Heart right ventricle (tissue), 16 donors: ENCODE measurements at regions not wholly inside any gene's neighbourhood (a gene's known extent, or its start where the extent isn't known, plus 50 kb on each side); places are given as distances from the start of the nearest gene placed in this dataset.

Experiments used
- ATAC-seq, 8 donors: fragments of 200-7000 bp; cut with Tn5 transposase; one replicate each; pipeline ENCODE4 v1.9.1; 2020; ENCODE audit warnings: mild to moderate bottlenecking in 8 of 8, moderate library complexity in 8 of 8, moderate number of reproducible peaks in 1 of 8
- DNase-seq, 2 donors: peaks; one replicate each; pipeline ENCODE4 v3.0.0-alpha.2; 2020
- H3K27ac ChIP-seq, 10 donors: fragments of 200-600 bp; sonication (generic) in 2 of 10; one replicate each; pipeline versions ENCODE4 v1.5.0 to v1.8.0; 2020 to 2022; ENCODE audit warnings: mild to moderate bottlenecking in 3 of 10
- H3K27me3 ChIP-seq, 7 donors: fragments of 200-600 bp; one replicate each; pipeline ENCODE4 v1.8.0; 2021 to 2022; ENCODE audit warnings: mild to moderate bottlenecking in 2 of 7
- H3K36me3 ChIP-seq, 9 donors: fragments of 200-600 bp; sonication (generic) in 1 of 9; one replicate each; pipeline versions ENCODE4 v1.5.0 to v1.8.0; 2020 to 2022; ENCODE audit warnings: mild to moderate bottlenecking in 2 of 9
- H3K4me1 ChIP-seq, 9 donors: fragments of 200-600 bp; sonication (generic) in 1 of 9; one replicate each; pipeline versions ENCODE4 v1.5.0 to v1.8.0; 2020 to 2022; ENCODE audit warnings: mild to moderate bottlenecking in 4 of 9
- H3K4me3 ChIP-seq, 10 donors: fragments of 200-600 bp; sonication (generic) in 2 of 10; one replicate each; pipeline versions ENCODE4 v1.5.0 to v1.8.0; 2020 to 2022; ENCODE audit warnings: mild to moderate bottlenecking in 7 of 10, moderate library complexity in 2 of 10
- H3K9me3 ChIP-seq, 11 donors: fragments of 200-600 bp in 10 of 11; sonication (generic) in 2 of 11; one replicate each; pipeline versions ENCODE4 v1.5.0 to v1.8.0; 2013 to 2022; ENCODE audit warnings: mild to moderate bottlenecking in 2 of 11, control low read depth in 1 of 11, moderate library complexity in 1 of 11
- CTCF ChIP-seq, 9 donors: fragments of 200-600 bp; sonication (generic) in 2 of 9; IDR thresholded peaks; one replicate each; pipeline versions ENCODE4 v1.5.0 to v1.8.0; 2021 to 2022; ENCODE audit warnings: antibody characterized with exemption in 9 of 9, mild to moderate bottlenecking in 5 of 9, moderate library complexity in 1 of 9
- WGBS, 2 donors: extraction: QIAGEN DNeasy Blood & Tissue Kit; methylation state at CpG; one replicate each; pipeline ENCODE4 v1.1.7; 2013; ENCODE audit warnings: inconsistent platforms in 1 of 2; 5-methylcytosine and 5-hydroxymethylcytosine counted together
- intact Hi-C, 10 donors: fragments of 100-400 bp; cut with DNase I; formaldehyde crosslinking; loops; one replicate each; pipeline versions ENCODE4 v1.11.1 to v1.14.2; 2022
- donor health status: Arrhythmogenic right ventricular cardiomyopathy.
- donor health status: ischemic (EF 13 %, LVEDD 7.1; RV severe dilation, severe dysfunction).
- donor health status: healthy with polysubstance abuse.
- donor health status: DM: no; HTN: yes; CAD: no.
- donor health status: DM: no; HTN: no; CAD: no.
- donor health status: ischemic (EF 25% LVEDD 6.9; RV normal size, moderate dysfunction).
- donor health status: ischemic (EF 25% LVEDD 5.7; RV mildly dilated, moderate dysfunction).
- donor health status: healthy.
- donor health status: DM: yes; HTN: yes; CAD: no.
- donor health status: Ischemic cardiomyopathy.
- donor health status: ischemic (EF 35%, LVEDD 5.7; RV mildly dilated, moderate dysfunction).
- donor health status: nonischemic (EF 11% LVEDD 7.7; RV severe dilation, severe dysfunction).
- donor health status: DM: yes; HTN: yes; CAD: no.
- donor health status: PGD.
- donor health status: ischemic (EF 29% LVEDD 5.4; RV normal size, mild dysfunction).
- donor health status: nonischemic (EF 23%, LVEDD 6.1; RV moderate dilation, normal function).

- no peak for TF ChIP-seq CTCF (IDR thresholded peaks at IDR 0.05)
- H3K9me3 ChIP-seq = peaks cover 0 to 3% (median 0%) of the 10 kb centered on the region in 11 donors
- intact Hi-C loops = no loop called here
- 65 to 72% methylated on average over 3 of the region's 3 CpGs for WGBS, 2 donors
- H3K36me3 ChIP-seq = no peaks in the 10 kb centered on the region
- no peak for DNase-seq
- no peak for ATAC-seq
- H3K27me3 ChIP-seq = no peaks in the 10 kb centered on the region
- H3K27ac ChIP-seq = no peak overlapping the region
- H3K4me1 ChIP-seq = no peaks in the 10 kb centered on the region
- no peak overlapping the region for H3K4me3 ChIP-seq
Measured at GRCh38 chr9:3014178-3014577, 170.3 kb upstream of the PUM3 start.

- Histone ChIP-seq H3K27ac (no peak overlapping the region), H3K9me3 (peaks cover 0 to 5% (median 0%) of the 10 kb centered on the region in 11 donors), H3K36me3 (no peaks in the 10 kb centered on the region), H3K4me3 (no peak overlapping the region), H3K4me1 (no peaks in the 10 kb centered on the region), H3K27me3 (no peaks in the 10 kb centered on the region)
- TF ChIP-seq CTCF (IDR thresholded peaks at IDR 0.05) = no peak
- intact Hi-C loops = no loop called here
- ATAC-seq (no peak), DNase-seq (no peak)
- 67 to 71% methylated on average over 5 of the region's 5 CpGs for WGBS, 2 donors
Measured at GRCh38 chr9:3012842-3013241, 168.9 kb upstream of the PUM3 start.

- DNase-seq = no peak
- no peak overlapping the region for H3K4me3 ChIP-seq
- no peak for ATAC-seq
- H3K36me3 ChIP-seq = no peaks in the 10 kb centered on the region
- 54 to 59% methylated on average over 6 of the region's 6 CpGs for WGBS, 2 donors
- H3K27ac ChIP-seq = no peak overlapping the region
- no peaks in the 10 kb centered on the region for H3K27me3 ChIP-seq
- H3K4me1 ChIP-seq = peaks cover 0 to 2% (median 0%) of the 10 kb centered on the region in 9 donors
- no peak for TF ChIP-seq CTCF (IDR thresholded peaks at IDR 0.05)
- intact Hi-C loops = no loop called here
- H3K9me3 ChIP-seq = peaks cover 0 to 5% (median 0%) of the 10 kb centered on the region in 11 donors
Measured at GRCh38 chr9:3012245-3012644, 168.3 kb upstream of the PUM3 start.

- no peak for ATAC-seq
- Histone ChIP-seq H3K36me3 (no peaks in the 10 kb centered on the region), H3K27me3 (no peaks in the 10 kb centered on the region), H3K4me1 (peaks cover 0 to 7% (median 0%) of the 10 kb centered on the region in 9 donors), H3K9me3 (peaks cover 0 to 5% (median 0%) of the 10 kb centered on the region in 11 donors), H3K27ac (no peak overlapping the region), H3K4me3 (no peak overlapping the region)
- 86 to 93% methylated on average over 4 of the region's 4 CpGs for WGBS, 2 donors
- TF ChIP-seq CTCF (IDR thresholded peaks at IDR 0.05) = no peak
- intact Hi-C loops = no loop called here
- no peak for DNase-seq
Measured at GRCh38 chr9:3008091-3008490, 164.2 kb upstream of the PUM3 start.
